ENCODE measurements at regions not wholly inside any gene's neighbourhood (a gene's known extent, or its start where the extent isn't known, plus 50 kb on each side); places are given as distances from the start of the nearest gene placed in this dataset.

GRCh38 chr1:83026745-83027144 lies 972.2 kb downstream of the TTLL7 start:
- no peak overlapping the region for H3K27ac ChIP-seq
- H3K27me3 ChIP-seq, result no peaks in the 10 kb centered on the region
- DNase-seq (ENCODE audit: low spot score in 2 of 2), result no peak
- no peaks in the 10 kb centered on the region for H3K9me3 ChIP-seq
- TF ChIP-seq POLR2AphosphoS5 (IDR thresholded peaks at IDR 0.05), result no peak
- no peak for TF ChIP-seq CTCF (IDR thresholded peaks at IDR 0.05)
- no peak for TF ChIP-seq POLR2A (IDR thresholded peaks at IDR 0.05)
- intact Hi-C loops (cut with DNase I; ENCODE audit: low total_unique reads), result no loop called here
- no peak overlapping the region for H3K4me3 ChIP-seq
- no peaks in the 10 kb centered on the region for H3K4me1 ChIP-seq
- H3K36me3 ChIP-seq, result no peaks in the 10 kb centered on the region

- intact Hi-C loops (cut with DNase I; ENCODE audit: low total_unique reads), result no loop called here
- H3K27me3 ChIP-seq, result no peaks in the 10 kb centered on the region
- H3K9me3 ChIP-seq, result peaks cover 0 to 14% of the 10 kb centered on the region in 2 donors
- H3K36me3 ChIP-seq, result no peaks in the 10 kb centered on the region
- H3K4me1 ChIP-seq, result no peaks in the 10 kb centered on the region
- H3K4me3 ChIP-seq, result no peak overlapping the region
- TF ChIP-seq POLR2AphosphoS5 (IDR thresholded peaks at IDR 0.05) (no peak), CTCF (IDR thresholded peaks at IDR 0.05) (no peak), POLR2A (IDR thresholded peaks at IDR 0.05) (no peak)
- H3K27ac ChIP-seq, result no peak overlapping the region
- DNase-seq (ENCODE audit: low spot score in 2 of 2), result no peak
These were observed 974.6 kb downstream of the TTLL7 start for GRCh38 chr1:83024251-83024767.

- no peak overlapping the region for H3K4me3 ChIP-seq
- no peaks in the 10 kb centered on the region for H3K36me3 ChIP-seq
- H3K4me1 ChIP-seq, result no peaks in the 10 kb centered on the region
- H3K9me3 ChIP-seq, result peaks cover 0 to 14% of the 10 kb centered on the region in 2 donors
- no peak overlapping the region for H3K27ac ChIP-seq
- H3K27me3 ChIP-seq, result no peaks in the 10 kb centered on the region
- no peak for DNase-seq (ENCODE audit: low spot score in 2 of 2)
- no peak for TF ChIP-seq CTCF (IDR thresholded peaks at IDR 0.05)
- no peak for TF ChIP-seq POLR2A (IDR thresholded peaks at IDR 0.05)
- intact Hi-C loops (cut with DNase I; ENCODE audit: low total_unique reads), result no loop called here
These were observed 975.7 kb downstream of the TTLL7 start for GRCh38 chr1:83023212-83023611.

GRCh38 chr1:83022206-83022605 lies 976.7 kb downstream of the TTLL7 start:
- H3K27ac ChIP-seq, result no peak overlapping the region
- H3K36me3 ChIP-seq, result no peaks in the 10 kb centered on the region
- DNase-seq (ENCODE audit: low spot score in 2 of 2), result no peak
- intact Hi-C loops (cut with DNase I; ENCODE audit: low total_unique reads), result no loop called here
- TF ChIP-seq POLR2A (IDR thresholded peaks at IDR 0.05) (no peak), POLR2AphosphoS5 (IDR thresholded peaks at IDR 0.05) (no peak), CTCF (IDR thresholded peaks at IDR 0.05) (no peak)
- H3K27me3 ChIP-seq, result no peaks in the 10 kb centered on the region
- peaks cover 0 to 14% of the 10 kb centered on the region in 2 donors for H3K9me3 ChIP-seq
- no peaks in the 10 kb centered on the region for H3K4me1 ChIP-seq
- no peak overlapping the region for H3K4me3 ChIP-seq

- Histone ChIP-seq H3K9me3 (peaks cover 0 to 14% of the 10 kb centered on the region in 2 donors), H3K27ac (no peak overlapping the region), H3K4me1 (no peaks in the 10 kb centered on the region), H3K4me3 (no peak overlapping the region), H3K27me3 (no peaks in the 10 kb centered on the region), H3K36me3 (no peaks in the 10 kb centered on the region)
- intact Hi-C loops (cut with DNase I; ENCODE audit: low total_unique reads), result no loop called here
- DNase-seq (ENCODE audit: low spot score in 2 of 2), result no peak
- TF ChIP-seq POLR2AphosphoS5 (IDR thresholded peaks at IDR 0.05) (no peak), CTCF (IDR thresholded peaks at IDR 0.05) (no peak), POLR2A (IDR thresholded peaks at IDR 0.05) (no peak)
These were observed 981.2 kb downstream of the TTLL7 start for GRCh38 chr1:83017701-83018100.
